ENCODE measurements at regions not wholly inside any gene's neighbourhood (a gene's known extent, or its start where the extent isn't known, plus 50 kb on each side); places are given as distances from the start of the nearest gene placed in this dataset.

GRCh38 chr1:201666645-201667044, 127.7 kb downstream of the NAV1 start:
- Histone ChIP-seq H3K4me3 (ENCODE audit: extremely low read depth in 1 of 4, insufficient read depth in 2 of 4, low read depth in 3 of 4, low read length in 4 of 4) (no peak overlapping the region), H3K18ac (ENCODE audit: extremely low read depth, low read length) (no peak overlapping the region), H3K4ac (replicated peaks; ENCODE audit: insufficient read length, low read depth, low read length) (no peak overlapping the region), H4K20me1 (replicated peaks in 1 of 2; ENCODE audit: control insufficient read depth in 1 of 2, insufficient read depth in 2 of 2, low read length in 2 of 2) (peaks cover 0 to 4% of the 10 kb centered on the region in 2 experiments), H2BK120ac (replicated peaks; ENCODE audit: low read depth, low read length) (no peak overlapping the region), H3K56ac (replicated peaks; ENCODE audit: insufficient read length, low read depth, low read length) (no peak overlapping the region), H2BK20ac (ENCODE audit: low read length) (no peak overlapping the region), H2BK12ac (ENCODE audit: low read depth, low read length) (no peak overlapping the region), H4K5ac (ENCODE audit: insufficient read length, low read depth, low read length) (no peak overlapping the region), H3K4me2 (ENCODE audit: insufficient read depth in 1 of 2, low read depth in 2 of 2, low read length in 2 of 2) (no peak overlapping the region), H4K91ac (replicated peaks; ENCODE audit: insufficient read length, low read length) (no peak overlapping the region), H3K27ac (ENCODE audit: low read depth, low read length) (no peak overlapping the region), H3K36me3 (ENCODE audit: control insufficient read depth in 2 of 4, insufficient read depth in 4 of 4, low read length in 3 of 4) (no peaks in the 10 kb centered on the region), H3K14ac (ENCODE audit: insufficient read length) (no peak overlapping the region), H3K9ac (replicated peaks in 1 of 4; ENCODE audit: extremely low read depth in 1 of 4, low read depth in 3 of 4, low read length in 3 of 4) (no peak overlapping the region), H2AK5ac (ENCODE audit: low read depth, low read length) (no peak overlapping the region), H3K9me3 (ENCODE audit: insufficient read depth in 2 of 2, low read depth in 1 of 2, low read length in 1 of 2) (no peaks in the 10 kb centered on the region), H2AFZ (ENCODE audit: low read length) (no peak overlapping the region), H3K79me2 (ENCODE audit: control insufficient read depth in 1 of 2, insufficient read depth in 2 of 2, low read length in 2 of 2) (peaks cover 0 to 14% of the 10 kb centered on the region in 2 experiments; a peak in 2 of 4 replicates), H2BK5ac (ENCODE audit: low read depth, low read length) (no peak overlapping the region), H3K4me1 (replicated peaks in 1 of 4; ENCODE audit: control insufficient read depth in 3 of 4, insufficient read depth in 4 of 4, low read length in 3 of 4) (no peaks in the 10 kb centered on the region; a peak in 1 of 7 replicates), H3K23ac (ENCODE audit: insufficient read length) (no peak overlapping the region), H3K23me2 (ENCODE audit: low read depth, low read length) (peaks cover 5% of the 10 kb centered on the region; the same call in 1 of the 2 replicates), H2BK15ac (ENCODE audit: low read length) (no peak overlapping the region), H3K79me1 (ENCODE audit: low read depth, low read length) (peaks cover 2% of the 10 kb centered on the region; the same call in 1 of the 2 replicates), H4K8ac (ENCODE audit: extremely low read depth, insufficient read depth, low read length) (no peak overlapping the region), H3K27me3 (replicated peaks in 1 of 4; ENCODE audit: control insufficient read depth in 3 of 4, extremely low read depth in 1 of 4, insufficient read depth in 3 of 4, low read length in 3 of 4) (no peaks in the 10 kb centered on the region)
- CTCF ChIA-PET (ENCODE audit: partially characterized antibody): interaction anchor here (0.7 to 4.4 kb wide), 3 partner anchors 9 to 126 kb away, joined by 3 to 17 read pairs (median 3); no protein-coding TSS in a partner anchor
- WGBS, 2 experiments (ENCODE audit: extremely low coverage in 1 of 2, insufficient coverage in 1 of 2, insufficient read length in 1 of 2, insufficient replicate concordance in 2 of 2, low coverage in 1 of 2, low lambda C conversion rate in 2 of 2, missing lambda C conversion rate in 1 of 2): 82% methylated on average over 5 of the region's 5 CpGs; no CpG with 5 or more reads in 1 of the 2 experiments
- POLR2A ChIA-PET (ENCODE audit: partially characterized antibody): interaction anchor here (1.1 kb wide), 2 partner anchors 9 to 215 kb away, joined by 3 read pairs; no protein-coding TSS in a partner anchor
- DNase-seq (ENCODE audit: low read depth in 1 of 2, low spot score in 2 of 2) (no peak), FAIRE-seq (no peak)
- no peak for TF ChIP-seq TAF7 (optimal IDR thresholded peaks at IDR 0.05; ENCODE audit: borderline replicate concordance, low read depth, low read length)
- TF ChIP-seq ASH2L (IDR thresholded peaks at IDR 0.05; ENCODE audit: low read length): no peak
- TF ChIP-seq CREB1 (IDR thresholded peaks at IDR 0.05): no peak
- no peak for TF ChIP-seq RXRA (IDR thresholded peaks at IDR 0.05; ENCODE audit: insufficient read depth, low read depth, low read length)
- TF ChIP-seq MAX (IDR thresholded peaks at IDR 0.05): no peak
- no peak for TF ChIP-seq SAP30 (IDR thresholded peaks at IDR 0.05; ENCODE audit: insufficient read depth, insufficient replicate concordance, low read length)
- TF ChIP-seq FOSL1 (IDR thresholded peaks at IDR 0.05; ENCODE audit: insufficient read depth, low read depth, low read length): no peak
- TF ChIP-seq RNF2 (IDR thresholded peaks at IDR 0.05; ENCODE audit: borderline replicate concordance, low read depth, low read length, missing control alignments, poor library complexity, severe bottlenecking): no peak
- TF ChIP-seq E2F6 (IDR thresholded peaks at IDR 0.05): no peak
- no peak for TF ChIP-seq CHD2 (IDR thresholded peaks at IDR 0.05; ENCODE audit: low read length)
- TF ChIP-seq GABPA (IDR thresholded peaks at IDR 0.05; ENCODE audit: borderline replicate concordance, insufficient read depth, low read length): no peak
- TF ChIP-seq KDM1A (IDR thresholded peaks at IDR 0.05; ENCODE audit: borderline replicate concordance, low read length): no peak
- no peak for TF ChIP-seq POLR2A (IDR thresholded peaks at IDR 0.05; ENCODE audit: control extremely low read depth in 1 of 2, low read depth in 2 of 2, low read length in 2 of 2)
- no peak for TF ChIP-seq SRF (IDR thresholded peaks at IDR 0.05; ENCODE audit: low read depth, low read length)

All from H1 (cell line).